ENCODE measurements at regions not wholly inside any gene's neighbourhood (a gene's known extent, or its start where the extent isn't known, plus 50 kb on each side); places are given as distances from the start of the nearest gene placed in this dataset.

- ChIA-PET POLR2A (no interaction called here), CTCF (no interaction called here)
- no peak for DNase-seq (ENCODE audit: extremely low spot score)
- TF ChIP-seq LEF1 (IDR thresholded peaks at IDR 0.05; ENCODE audit: borderline replicate concordance) (no peak), HDGF (IDR thresholded peaks at IDR 0.05; ENCODE audit: borderline replicate concordance) (no peak), ARNT (IDR thresholded peaks at IDR 0.05) (no peak), ELF4 (IDR thresholded peaks at IDR 0.05) (no peak), BHLHE40 (IDR thresholded peaks at IDR 0.05; ENCODE audit: borderline replicate concordance) (no peak), ZNF384 (IDR thresholded peaks at IDR 0.05) (no peak)
Measured at GRCh38 chr12:110971936-110972335, 51.6 kb upstream of the MYL2 start.

GRCh38 chr12:110971189-110971920, 51.0 kb upstream of the MYL2 start:
- TF ChIP-seq LEF1 (IDR thresholded peaks at IDR 0.05; ENCODE audit: borderline replicate concordance) (no peak), ARNT (IDR thresholded peaks at IDR 0.05) (no peak), FOXA1 (IDR thresholded peaks at IDR 0.05) (no peak), FOXM1 (IDR thresholded peaks at IDR 0.05; ENCODE audit: borderline replicate concordance) (no peak), HDGF (IDR thresholded peaks at IDR 0.05; ENCODE audit: borderline replicate concordance) (no peak), FOXK2 (IDR thresholded peaks at IDR 0.05) (no peak), SUZ12 (IDR thresholded peaks at IDR 0.05) (no peak), NFRKB (IDR thresholded peaks at IDR 0.05) (no peak), CTBP1 (IDR thresholded peaks at IDR 0.05; ENCODE audit: borderline replicate concordance) (no peak), L3MBTL2 (conservative IDR thresholded peaks at IDR 0.05) (no peak), SP1 (IDR thresholded peaks at IDR 0.05) (no peak), ZNF384 (IDR thresholded peaks at IDR 0.05) (no peak), ELF4 (IDR thresholded peaks at IDR 0.05) (no peak), BHLHE40 (IDR thresholded peaks at IDR 0.05; ENCODE audit: borderline replicate concordance) (no peak), TARDBP (IDR thresholded peaks at IDR 0.05) (no peak)
- TF ChIP-seq, protein P1, sequence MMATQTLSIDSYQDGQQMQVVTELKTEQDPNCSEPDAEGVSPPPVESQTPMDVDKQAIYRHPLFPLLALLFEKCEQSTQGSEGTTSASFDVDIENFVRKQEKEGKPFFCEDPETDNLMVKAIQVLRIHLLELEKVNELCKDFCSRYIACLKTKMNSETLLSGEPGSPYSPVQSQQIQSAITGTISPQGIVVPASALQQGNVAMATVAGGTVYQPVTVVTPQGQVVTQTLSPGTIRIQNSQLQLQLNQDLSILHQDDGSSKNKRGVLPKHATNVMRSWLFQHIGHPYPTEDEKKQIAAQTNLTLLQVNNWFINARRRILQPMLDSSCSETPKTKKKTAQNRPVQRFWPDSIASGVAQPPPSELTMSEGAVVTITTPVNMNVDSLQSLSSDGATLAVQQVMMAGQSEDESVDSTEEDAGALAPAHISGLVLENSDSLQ (IDR thresholded peaks at IDR 0.05), result no peak
- CTCF ChIA-PET, result no interaction called here
- DNase-seq (ENCODE audit: extremely low spot score), result no peak
- POLR2A ChIA-PET, result no interaction called here
